Mesendoderm (in vitro differentiated cells): ENCODE measurements at regions not wholly inside any gene's neighbourhood (a gene's known extent, or its start where the extent isn't known, plus 50 kb on each side); places are given as distances from the start of the nearest gene placed in this dataset.

Experiments used
- DNase-seq: peaks from one replicate; pipeline ENCODE4 v3.0.0; 2013
- H2AK5ac ChIP-seq: 2 replicates; pipeline ENCODE4 v1.6.1; 2013; ENCODE audit warnings: low read length, inconsistent platforms
- H2BK120ac ChIP-seq: 2 replicates; pipeline ENCODE4 v1.6.1; 2013; ENCODE audit warnings: low read depth, mild to moderate bottlenecking, low read length, moderate library complexity, mixed read lengths
- H2BK15ac ChIP-seq: replicated peaks from 2 replicates; pipeline ENCODE4 v1.6.1; 2013; ENCODE audit warnings: low read depth, mild to moderate bottlenecking, moderate library complexity
- H2BK5ac ChIP-seq: 2 replicates; pipeline ENCODE4 v1.6.1; 2013; ENCODE audit warnings: low read length, inconsistent platforms
- H3K18ac ChIP-seq: 2 replicates; pipeline ENCODE4 v1.6.1; 2013; ENCODE audit warnings: mild to moderate bottlenecking, low read length, mixed read lengths
- H3K23ac ChIP-seq: one replicate; pipeline ENCODE4 v1.6.1; 2013; ENCODE audit warnings: low read length
- H3K27ac ChIP-seq: 2 replicates; pipeline ENCODE4 v1.5.1; 2013; ENCODE audit warnings: low read depth, mild to moderate bottlenecking, inconsistent platforms, low read length, moderate library complexity
- H3K27me3 ChIP-seq: 2 replicates; pipeline ENCODE4 v1.6.1; 2013; ENCODE audit warnings: low read length, control low read depth, mild to moderate bottlenecking, inconsistent platforms; ENCODE audit not compliant: insufficient read depth, poor library complexity
- H3K36me3 ChIP-seq: 2 replicates; pipeline ENCODE4 v1.6.1; 2013; ENCODE audit warnings: low read length, inconsistent platforms; ENCODE audit not compliant: control insufficient read depth, insufficient read depth
- H3K4ac ChIP-seq: one replicate; pipeline ENCODE4 v1.6.1; 2013; ENCODE audit warnings: low read depth, mild to moderate bottlenecking, low read length, moderate library complexity
- H3K4me1 ChIP-seq: 2 replicates; pipeline ENCODE4 v1.6.1; 2013; ENCODE audit warnings: low read depth, low read length, inconsistent platforms; ENCODE audit not compliant: control insufficient read depth
- H3K4me2 ChIP-seq: 2 replicates; pipeline ENCODE4 v1.6.1; 2013; ENCODE audit warnings: low read length
- H3K4me3 ChIP-seq: 2 replicates; pipeline ENCODE4 v1.5.1; 2013; ENCODE audit warnings: mild to moderate bottlenecking, low read length
- H3K56ac ChIP-seq: one replicate; pipeline ENCODE4 v1.6.1; 2013; ENCODE audit warnings: low read length
- H3K79me1 ChIP-seq: 2 replicates; pipeline ENCODE4 v1.6.1; 2013; ENCODE audit warnings: low read length, inconsistent platforms
- H3K79me2 ChIP-seq: 2 replicates; pipeline ENCODE4 v1.6.1; 2013; ENCODE audit warnings: mild to moderate bottlenecking, low read length; ENCODE audit not compliant: control insufficient read depth, insufficient read depth
- H3K9ac ChIP-seq: 2 replicates; pipeline ENCODE4 v1.6.1; 2013; ENCODE audit warnings: low read length, inconsistent platforms
- H4K5ac ChIP-seq: one replicate; pipeline ENCODE4 v1.6.1; 2013; ENCODE audit warnings: low read length
- H4K8ac ChIP-seq: one replicate; pipeline ENCODE4 v1.6.1; 2013; ENCODE audit warnings: low read depth, mild to moderate bottlenecking, control low read depth, low read length, moderate library complexity
- WGBS: extraction: QIAGEN DNeasy Blood & Tissue Kit; methylation state at CpG from one replicate; pipeline ENCODE4 v1.1.7; 2013; ENCODE audit warnings: low lambda C conversion rate, missing lambda C conversion rate; ENCODE audit not compliant: insufficient coverage; ENCODE audit errors: extremely low coverage; 5-methylcytosine and 5-hydroxymethylcytosine counted together

- no peak overlapping the region for H4K5ac ChIP-seq
- no peaks in the 10 kb centered on the region for H3K36me3 ChIP-seq
- H3K4ac ChIP-seq: no peak overlapping the region
- no peaks in the 10 kb centered on the region for H3K4me1 ChIP-seq
- no peak overlapping the region for H3K27ac ChIP-seq
- H3K18ac ChIP-seq: no peak overlapping the region
- no peaks in the 10 kb centered on the region for H3K79me1 ChIP-seq
- no peak for DNase-seq
- H3K27me3 ChIP-seq: no peaks in the 10 kb centered on the region
- no peak overlapping the region for H3K56ac ChIP-seq
- no peak overlapping the region for H3K23ac ChIP-seq
- no CpG with 5 or more reads among the region's 1 CpG for WGBS
- H2BK120ac ChIP-seq: no peak overlapping the region
- H2AK5ac ChIP-seq: no peak overlapping the region
- no peaks in the 10 kb centered on the region for H3K79me2 ChIP-seq
- no peak overlapping the region for H3K4me2 ChIP-seq
- no peak overlapping the region for H2BK5ac ChIP-seq
- no peak overlapping the region for H3K9ac ChIP-seq
- no peak overlapping the region for H4K8ac ChIP-seq
- no peak overlapping the region for H3K4me3 ChIP-seq
- no peak overlapping the region for H2BK15ac ChIP-seq
Measured at GRCh38 chr16:76940251-76940650, 250.7 kb upstream of the MON1B start.

- Histone ChIP-seq H3K79me1 (no peaks in the 10 kb centered on the region), H2BK5ac (no peak overlapping the region), H3K4me2 (no peak overlapping the region), H3K9ac (no peak overlapping the region), H3K36me3 (no peaks in the 10 kb centered on the region), H2BK15ac (no peak overlapping the region), H3K23ac (no peak overlapping the region), H4K8ac (no peak overlapping the region), H3K18ac (no peak overlapping the region), H2AK5ac (no peak overlapping the region), H3K4me3 (no peak overlapping the region), H3K56ac (no peak overlapping the region), H3K79me2 (no peaks in the 10 kb centered on the region), H3K4ac (no peak overlapping the region), H3K4me1 (no peaks in the 10 kb centered on the region), H2BK120ac (no peak overlapping the region), H3K27ac (no peak overlapping the region), H3K27me3 (no peaks in the 10 kb centered on the region), H4K5ac (no peak overlapping the region)
- no CpG with 5 or more reads among the region's 1 CpG for WGBS
- no peak for DNase-seq
Measured at GRCh38 chr16:76941113-76941512, 249.9 kb upstream of the MON1B start.

- Histone ChIP-seq H3K27me3 (no peaks in the 10 kb centered on the region), H3K4me2 (no peak overlapping the region), H2BK120ac (no peak overlapping the region), H3K27ac (no peak overlapping the region), H2AK5ac (no peak overlapping the region), H3K4me3 (no peak overlapping the region), H3K4me1 (no peaks in the 10 kb centered on the region), H4K8ac (no peak overlapping the region), H3K79me1 (no peaks in the 10 kb centered on the region), H3K79me2 (no peaks in the 10 kb centered on the region), H3K36me3 (no peaks in the 10 kb centered on the region), H3K23ac (no peak overlapping the region), H2BK15ac (no peak overlapping the region), H4K5ac (no peak overlapping the region), H3K18ac (no peak overlapping the region), H3K9ac (no peak overlapping the region), H2BK5ac (no peak overlapping the region), H3K56ac (no peak overlapping the region), H3K4ac (no peak overlapping the region)
- no peak for DNase-seq
- no CpG with 5 or more reads among the region's 4 CpGs for WGBS
Measured at GRCh38 chr16:76942089-76942488, 248.9 kb upstream of the MON1B start.

GRCh38 chr16:76943921-76944320 is 247.1 kb upstream of the MON1B start:
- no peak overlapping the region for H3K56ac ChIP-seq
- H3K4ac ChIP-seq: no peak overlapping the region
- no peak overlapping the region for H3K18ac ChIP-seq
- H2BK5ac ChIP-seq: no peak overlapping the region
- H3K79me1 ChIP-seq: no peaks in the 10 kb centered on the region
- H2BK120ac ChIP-seq: no peak overlapping the region
- DNase-seq: no peak
- no peak overlapping the region for H3K9ac ChIP-seq
- no peak overlapping the region for H3K23ac ChIP-seq
- no peak overlapping the region for H2AK5ac ChIP-seq
- H3K27ac ChIP-seq: no peak overlapping the region
- WGBS: no CpG with 5 or more reads among the region's 2 CpGs
- no peaks in the 10 kb centered on the region for H3K4me1 ChIP-seq
- H3K4me2 ChIP-seq: no peak overlapping the region
- no peaks in the 10 kb centered on the region for H3K79me2 ChIP-seq
- H4K8ac ChIP-seq: no peak overlapping the region
- no peaks in the 10 kb centered on the region for H3K27me3 ChIP-seq
- no peak overlapping the region for H4K5ac ChIP-seq
- no peak overlapping the region for H2BK15ac ChIP-seq
- no peaks in the 10 kb centered on the region for H3K36me3 ChIP-seq
- no peak overlapping the region for H3K4me3 ChIP-seq

- Histone ChIP-seq H3K4me1 (no peaks in the 10 kb centered on the region), H3K79me1 (no peaks in the 10 kb centered on the region), H3K27ac (no peak overlapping the region), H4K8ac (no peak overlapping the region), H3K18ac (peak overlapping the region; percentile 75), H3K23ac (no peak overlapping the region), H3K9ac (no peak overlapping the region), H2AK5ac (no peak overlapping the region), H3K4me2 (no peak overlapping the region), H2BK15ac (no peak overlapping the region), H2BK120ac (no peak overlapping the region), H3K36me3 (no peaks in the 10 kb centered on the region), H3K4ac (no peak overlapping the region), H3K27me3 (no peaks in the 10 kb centered on the region), H4K5ac (no peak overlapping the region), H3K79me2 (no peaks in the 10 kb centered on the region), H3K4me3 (no peak overlapping the region), H2BK5ac (no peak overlapping the region), H3K56ac (no peak overlapping the region)
- WGBS: no CpG with 5 or more reads among the region's 3 CpGs
- peak; percentile 93 for DNase-seq
Measured at GRCh38 chr16:76946879-76947278, 244.1 kb upstream of the MON1B start.

- no peak overlapping the region for H2AK5ac ChIP-seq
- no peak for DNase-seq
- no CpG with 5 or more reads among the region's 4 CpGs for WGBS
- no peak overlapping the region for H4K8ac ChIP-seq
- no peak overlapping the region for H2BK5ac ChIP-seq
- no peak overlapping the region for H3K56ac ChIP-seq
- no peak overlapping the region for H3K18ac ChIP-seq
- H3K79me2 ChIP-seq: no peaks in the 10 kb centered on the region
- no peak overlapping the region for H3K4me3 ChIP-seq
- H3K79me1 ChIP-seq: no peaks in the 10 kb centered on the region
- no peaks in the 10 kb centered on the region for H3K36me3 ChIP-seq
- no peak overlapping the region for H3K27ac ChIP-seq
- H4K5ac ChIP-seq: no peak overlapping the region
- H3K23ac ChIP-seq: no peak overlapping the region
- no peak overlapping the region for H3K9ac ChIP-seq
- H2BK120ac ChIP-seq: no peak overlapping the region
- H3K4me2 ChIP-seq: no peak overlapping the region
- peak overlapping the region; percentile 25 for H2BK15ac ChIP-seq
- H3K27me3 ChIP-seq: no peaks in the 10 kb centered on the region
- H3K4me1 ChIP-seq: no peaks in the 10 kb centered on the region
- H3K4ac ChIP-seq: no peak overlapping the region
Measured at GRCh38 chr16:76947749-76948148, 243.2 kb upstream of the MON1B start.
